Muscle of leg (tissue), 3 donors: ENCODE measurements at regions not wholly inside any gene's neighbourhood (a gene's known extent, or its start where the extent isn't known, plus 50 kb on each side); places are given as distances from the start of the nearest gene placed in this dataset.

ENCODE experiments used
- DNase-seq: peaks from one replicate; pipeline ENCODE4 v3.0.0; 2013
- H3K27ac ChIP-seq: one replicate; pipeline ENCODE4 v1.5.1; 2013; ENCODE audit warnings: mild to moderate bottlenecking, low read length, control low read depth
- H3K27me3 ChIP-seq: one replicate; pipeline ENCODE4 v1.6.1; 2013; ENCODE audit warnings: low read length; ENCODE audit not compliant: control insufficient read depth, insufficient read depth
- H3K36me3 ChIP-seq: one replicate; pipeline ENCODE4 v1.6.1; 2013; ENCODE audit warnings: low read length; ENCODE audit not compliant: control insufficient read depth, insufficient read depth
- H3K4me1 ChIP-seq: one replicate; pipeline ENCODE4 v1.6.1; 2013; ENCODE audit warnings: low read length; ENCODE audit not compliant: control insufficient read depth, insufficient read depth
- H3K4me3 ChIP-seq: one replicate; pipeline ENCODE4 v1.5.1; 2013; ENCODE audit warnings: low read length, control low read depth
- H3K9me3 ChIP-seq: replicated peaks from 2 replicates; pipeline ENCODE4 v1.6.1; 2013; ENCODE audit warnings: low read depth, low read length; ENCODE audit not compliant: control insufficient read depth
- WGBS: methylation state at CpG from one replicate; pipeline ENCODE4 v1.1.5; 2013; ENCODE audit warnings: missing lambda C conversion rate; ENCODE audit not compliant: insufficient coverage; 5-methylcytosine and 5-hydroxymethylcytosine counted together

DNA sequence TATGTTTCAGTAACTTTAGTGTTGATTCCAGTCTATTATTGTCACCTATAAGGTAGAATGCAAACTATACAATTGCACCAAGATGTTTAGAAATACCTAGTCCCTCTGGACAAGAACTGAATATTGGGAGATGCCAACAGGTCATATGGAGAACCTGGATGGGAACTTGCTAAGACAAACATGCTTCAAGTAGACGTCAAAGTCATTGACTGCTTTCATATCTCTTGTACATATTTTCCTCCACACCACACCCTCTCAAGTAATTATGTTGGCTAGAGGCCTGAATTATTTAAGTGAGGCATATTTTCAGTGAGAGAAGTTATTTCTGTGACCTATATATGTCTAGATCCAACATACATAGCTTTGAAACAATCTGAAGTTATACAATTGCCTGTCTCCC is 453.3 kb downstream of the ELAVL2 start:
- H3K27me3 ChIP-seq: no peaks in the 10 kb centered on the region
- no CpG with 5 or more reads among the region's 1 CpG for WGBS
- no peaks in the 10 kb centered on the region for H3K9me3 ChIP-seq
- no peaks in the 10 kb centered on the region for H3K4me1 ChIP-seq
- DNase-seq: no peak
- H3K27ac ChIP-seq: no peak overlapping the region
- no peaks in the 10 kb centered on the region for H3K36me3 ChIP-seq
- H3K4me3 ChIP-seq: no peak overlapping the region

DNA sequence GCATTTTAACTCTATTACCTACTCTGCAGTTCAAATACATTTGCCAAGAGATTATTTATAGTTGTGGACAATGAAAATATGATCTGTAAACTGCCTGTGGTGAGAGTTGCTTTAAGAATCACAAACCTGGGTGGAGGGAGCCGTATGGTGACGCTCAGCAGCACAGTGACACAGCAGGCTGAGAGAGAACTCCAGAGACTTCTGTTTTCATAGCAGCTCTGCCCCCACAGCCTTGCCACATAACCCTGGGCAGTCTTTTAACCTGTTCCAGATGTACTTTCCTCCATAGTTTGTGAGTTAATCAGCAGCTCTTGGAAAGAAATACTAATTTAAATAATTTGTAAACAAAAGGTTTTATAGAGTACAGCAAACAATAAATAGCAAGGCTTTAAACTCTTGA is 450.5 kb downstream of the ELAVL2 start:
- no peaks in the 10 kb centered on the region for H3K9me3 ChIP-seq
- no peaks in the 10 kb centered on the region for H3K4me1 ChIP-seq
- H3K4me3 ChIP-seq: no peak overlapping the region
- H3K27ac ChIP-seq: no peak overlapping the region
- no peak for DNase-seq
- no CpG with 5 or more reads among the region's 2 CpGs for WGBS
- H3K27me3 ChIP-seq: no peaks in the 10 kb centered on the region
- no peaks in the 10 kb centered on the region for H3K36me3 ChIP-seq

DNA sequence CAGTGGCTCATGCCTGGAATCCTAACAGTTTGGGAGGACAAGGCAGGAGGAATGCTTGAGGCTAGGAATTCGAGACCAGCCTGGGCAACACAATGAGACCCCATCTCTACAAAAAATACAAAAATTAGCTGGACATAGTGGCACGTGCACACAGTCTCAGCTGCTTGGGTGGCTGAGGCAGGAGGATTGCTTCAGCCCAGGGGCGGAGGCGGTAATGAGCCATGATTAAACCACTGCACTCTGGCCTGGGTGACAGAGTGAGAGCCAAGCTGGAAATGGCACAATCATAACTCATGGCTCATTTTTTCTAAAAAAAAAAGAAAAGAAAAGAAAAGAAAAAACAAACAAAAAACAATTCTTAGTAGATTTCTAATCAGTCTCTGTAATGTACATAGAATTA is 446.2 kb downstream of the ELAVL2 start:
- H3K4me3 ChIP-seq: no peak overlapping the region
- no peaks in the 10 kb centered on the region for H3K36me3 ChIP-seq
- H3K27me3 ChIP-seq: no peaks in the 10 kb centered on the region
- H3K4me1 ChIP-seq: no peaks in the 10 kb centered on the region
- DNase-seq: no peak
- H3K27ac ChIP-seq: no peak overlapping the region
- H3K9me3 ChIP-seq: no peaks in the 10 kb centered on the region
- WGBS: no CpG with 5 or more reads among the region's 4 CpGs

DNA sequence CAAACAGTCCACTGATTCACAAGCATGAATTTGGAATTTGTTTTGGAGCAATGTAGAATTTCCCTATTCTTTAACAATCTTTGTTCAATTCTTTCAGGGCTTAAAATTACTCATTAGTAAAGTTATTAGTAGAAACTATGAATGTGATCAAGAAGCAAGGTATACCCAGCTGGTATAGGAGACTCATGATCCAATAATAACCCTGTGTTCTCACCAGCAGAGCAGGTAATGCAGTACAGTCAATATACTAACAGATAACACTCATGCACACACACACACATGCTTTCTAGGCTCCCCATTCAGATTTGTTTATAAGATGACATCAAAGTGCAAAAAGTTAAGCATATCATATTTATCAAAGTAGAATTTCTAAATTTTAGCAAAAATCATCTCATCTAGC is 445.2 kb downstream of the ELAVL2 start:
- H3K4me3 ChIP-seq: no peak overlapping the region
- H3K27ac ChIP-seq: no peak overlapping the region
- no peaks in the 10 kb centered on the region for H3K9me3 ChIP-seq
- DNase-seq: no peak
- no peaks in the 10 kb centered on the region for H3K27me3 ChIP-seq
- H3K4me1 ChIP-seq: no peaks in the 10 kb centered on the region
- H3K36me3 ChIP-seq: no peaks in the 10 kb centered on the region

DNA sequence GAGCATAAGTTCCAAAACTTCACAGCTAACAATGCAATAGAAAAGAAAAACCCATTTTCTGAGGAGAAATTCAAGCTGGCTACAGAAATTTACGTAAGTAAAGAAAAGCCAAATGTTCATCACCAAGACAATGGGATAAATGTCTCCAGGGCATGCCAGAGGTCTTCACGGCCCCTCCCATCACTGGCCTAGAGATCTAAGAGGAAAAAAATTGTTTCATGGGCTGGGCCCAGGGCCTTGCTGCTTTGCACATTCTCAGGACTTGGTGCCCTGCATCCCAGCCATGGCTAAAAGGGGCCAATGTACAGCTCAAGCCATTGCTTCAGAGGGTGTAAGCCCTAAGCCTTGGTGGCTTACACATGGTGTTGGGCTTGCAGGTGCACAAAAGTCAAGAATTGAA is 443.6 kb downstream of the ELAVL2 start:
- 88% methylated on average over 1 of the region's 2 CpGs for WGBS
- Histone ChIP-seq H3K4me1 (no peaks in the 10 kb centered on the region), H3K27me3 (no peaks in the 10 kb centered on the region), H3K36me3 (no peaks in the 10 kb centered on the region), H3K27ac (no peak overlapping the region), H3K4me3 (no peak overlapping the region), H3K9me3 (no peaks in the 10 kb centered on the region)
- DNase-seq: no peak

DNA sequence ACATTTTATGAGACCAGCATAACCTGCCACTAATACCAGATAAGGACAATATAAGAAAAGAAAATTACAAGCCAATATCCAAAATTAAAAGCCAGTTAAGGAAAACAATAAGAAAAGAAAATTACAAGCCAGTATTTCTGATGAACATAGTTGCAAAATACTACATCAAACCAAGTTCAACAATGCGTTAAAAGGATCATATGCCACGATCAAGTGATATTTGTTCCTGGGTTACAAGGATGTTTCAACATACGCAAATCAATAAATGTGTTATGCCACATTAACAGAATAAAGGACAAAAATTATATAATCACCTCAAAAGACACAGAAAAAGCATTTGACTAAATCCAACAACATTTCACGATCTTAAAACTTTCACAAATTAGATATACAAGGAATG is 431.9 kb downstream of the ELAVL2 start:
- Histone ChIP-seq H3K27me3 (no peaks in the 10 kb centered on the region), H3K36me3 (no peaks in the 10 kb centered on the region), H3K27ac (no peak overlapping the region), H3K4me3 (no peak overlapping the region), H3K9me3 (no peaks in the 10 kb centered on the region), H3K4me1 (no peaks in the 10 kb centered on the region)
- WGBS: no CpG with 5 or more reads among the region's 4 CpGs
- DNase-seq: no peak

DNA sequence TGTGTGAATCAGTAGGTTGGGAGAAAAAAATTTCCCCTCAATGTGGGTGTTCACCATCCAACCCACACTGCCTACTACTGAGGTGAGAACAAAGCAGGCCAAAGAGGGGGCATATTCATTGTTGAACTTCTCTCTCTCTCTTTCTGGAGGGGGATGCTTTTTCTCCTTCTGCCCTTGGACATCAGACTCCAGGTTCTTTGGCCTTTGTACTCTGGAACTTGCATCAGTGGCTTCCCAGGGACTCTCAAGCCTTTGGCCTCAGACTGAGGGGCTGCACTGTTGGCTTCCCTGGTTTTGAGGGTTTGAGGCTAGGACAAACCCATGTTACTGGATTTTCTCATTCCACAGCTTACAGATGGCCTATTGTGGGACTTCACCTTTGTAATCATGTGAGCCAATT is 417.2 kb downstream of the ELAVL2 start:
- Histone ChIP-seq H3K4me3 (no peak overlapping the region), H3K9me3 (no peaks in the 10 kb centered on the region), H3K27ac (no peak overlapping the region), H3K27me3 (no peaks in the 10 kb centered on the region), H3K36me3 (no peaks in the 10 kb centered on the region), H3K4me1 (peaks cover 7% of the 10 kb centered on the region)
- no peak for DNase-seq

DNA sequence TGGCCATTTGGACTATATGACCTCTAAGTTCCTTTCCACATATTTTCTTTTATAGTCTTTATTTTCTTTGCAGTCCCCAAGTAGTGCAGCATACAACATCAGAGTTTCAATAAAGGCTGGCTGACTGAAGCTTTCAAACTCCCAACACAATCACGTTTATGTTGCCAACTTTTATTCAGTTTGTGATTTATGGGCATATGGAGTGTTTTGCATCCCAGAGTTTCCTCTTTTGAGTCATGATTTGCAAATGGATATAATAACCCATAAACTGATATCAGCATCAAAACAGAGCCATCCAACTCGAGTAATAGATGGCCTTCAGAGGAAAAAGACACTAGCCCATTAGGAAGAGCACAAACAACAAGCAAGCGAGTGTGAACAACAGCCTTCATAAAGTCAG is 414.0 kb downstream of the ELAVL2 start:
- no CpG with 5 or more reads among the region's 3 CpGs for WGBS
- Histone ChIP-seq H3K9me3 (no peaks in the 10 kb centered on the region), H3K27ac (no peak overlapping the region), H3K36me3 (no peaks in the 10 kb centered on the region), H3K4me1 (peaks cover 7% of the 10 kb centered on the region), H3K4me3 (no peak overlapping the region), H3K27me3 (no peaks in the 10 kb centered on the region)
- peak; percentile 49 for DNase-seq

DNA sequence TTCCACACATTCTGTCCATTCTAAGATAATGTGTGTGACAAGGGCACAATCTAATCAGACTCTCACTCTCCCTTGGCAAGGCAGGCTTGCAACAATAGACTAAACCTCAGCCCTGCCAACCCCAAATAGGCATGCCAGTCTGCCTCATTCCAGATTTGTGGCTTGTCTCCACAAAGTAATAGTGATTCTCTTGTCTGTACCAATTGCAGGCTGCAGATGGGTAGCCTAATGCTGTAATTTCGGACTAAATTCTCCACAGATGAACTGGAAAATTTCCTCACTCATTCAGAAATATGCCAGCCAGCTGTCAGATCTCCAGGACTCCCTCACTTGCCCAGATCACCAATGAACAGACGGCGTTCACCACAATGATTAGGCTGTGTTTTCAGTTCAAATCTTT is 413.6 kb downstream of the ELAVL2 start:
- Histone ChIP-seq H3K4me3 (no peak overlapping the region), H3K36me3 (no peaks in the 10 kb centered on the region), H3K9me3 (no peaks in the 10 kb centered on the region), H3K4me1 (peaks cover 7% of the 10 kb centered on the region), H3K27me3 (no peaks in the 10 kb centered on the region), H3K27ac (no peak overlapping the region)
- DNase-seq: peak; percentile 83
- WGBS: 78% methylated on average over 1 of the region's 3 CpGs

DNA sequence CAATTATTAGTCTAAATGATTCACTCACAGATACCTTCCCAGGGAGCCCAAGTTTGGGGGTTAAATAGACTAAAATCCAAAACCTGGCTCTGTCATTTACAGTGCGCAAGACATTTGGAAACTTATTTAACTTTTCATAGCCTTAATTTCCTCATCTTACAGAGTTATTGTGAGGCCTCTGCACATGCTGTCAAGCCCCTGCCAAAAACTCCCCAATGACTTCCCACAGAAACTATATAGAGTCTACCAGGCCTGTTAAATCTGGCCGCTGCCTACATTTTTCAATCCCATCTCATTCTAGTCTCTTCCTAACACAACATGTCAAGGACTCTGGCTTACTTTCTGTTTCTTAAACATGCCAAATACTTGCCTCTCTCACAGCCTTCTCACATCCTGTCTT is 412.5 kb downstream of the ELAVL2 start:
- Histone ChIP-seq H3K9me3 (no peaks in the 10 kb centered on the region), H3K27ac (no peak overlapping the region), H3K27me3 (no peaks in the 10 kb centered on the region), H3K4me1 (peaks cover 7% of the 10 kb centered on the region), H3K4me3 (no peak overlapping the region), H3K36me3 (no peaks in the 10 kb centered on the region)
- peak; percentile 91 for DNase-seq
- WGBS: 14% methylated on average over 2 of the region's 2 CpGs

DNA sequence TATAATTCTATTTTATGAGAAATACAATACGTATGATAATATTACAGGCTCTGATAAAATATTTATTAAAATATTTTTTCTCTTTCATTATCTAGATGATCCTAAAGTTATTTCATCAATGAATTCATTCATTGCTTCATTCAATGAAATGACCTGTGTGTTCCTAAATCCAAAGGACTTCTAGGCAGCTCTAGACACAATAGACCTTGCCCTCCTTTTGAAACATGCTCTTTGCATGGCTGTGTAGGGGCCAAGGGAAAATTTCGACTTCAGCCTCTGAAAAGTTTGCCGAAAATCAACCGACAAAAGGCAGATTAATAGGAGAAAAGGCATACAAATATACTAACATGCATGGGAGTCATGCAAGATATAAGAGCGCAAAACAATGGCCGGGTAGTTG is 402.0 kb downstream of the ELAVL2 start:
- Histone ChIP-seq H3K36me3 (no peaks in the 10 kb centered on the region), H3K27me3 (no peaks in the 10 kb centered on the region), H3K4me3 (no peak overlapping the region), H3K27ac (no peak overlapping the region), H3K4me1 (no peaks in the 10 kb centered on the region), H3K9me3 (no peaks in the 10 kb centered on the region)
- no peak for DNase-seq
- WGBS: 100% methylated on average over 2 of the region's 6 CpGs
